Fibroblast of pulmonary artery (primary cell): ENCODE measurements at regions not wholly inside any gene's neighbourhood (a gene's known extent, or its start where the extent isn't known, plus 50 kb on each side); places are given as distances from the start of the nearest gene placed in this dataset.
"Not testable (repeated sequence)": the region's sequence is repeated elsewhere in the genome, so short reads cannot be mapped to it uniquely, and the experiment has no call there.

Experiments
- DNase-seq: peaks from one replicate; pipeline ENCODE4 v3.0.0-alpha.2; 2010; ENCODE audit warnings: low read depth
- H3K4me3 ChIP-seq: replicated peaks from 2 replicates; pipeline ENCODE4 v1.5.1; 2011; ENCODE audit warnings: low read depth, mild to moderate bottlenecking, control low read depth, low read length, moderate library complexity
- CTCF ChIP-seq: IDR thresholded peaks from 2 replicates; pipeline ENCODE4 v1.5.1; 2011; ENCODE audit warnings: mild to moderate bottlenecking, control low read depth, low read length, inconsistent platforms; ENCODE audit errors: missing control alignments

- TF ChIP-seq CTCF: no peak
- H3K4me3 ChIP-seq: no peak overlapping the region
- DNase-seq: no peak
Observed at GRCh38 chr2:195160963-195161362, 496.1 kb upstream of the SLC39A10 start.

- no peak for DNase-seq
- no peak overlapping the region for H3K4me3 ChIP-seq
- TF ChIP-seq CTCF: no peak
Observed at GRCh38 chr2:195151711-195152110, 505.3 kb upstream of the SLC39A10 start.

- DNase-seq: no peak
- no peak for TF ChIP-seq CTCF
- H3K4me3 ChIP-seq: no peak overlapping the region
Observed at GRCh38 chr2:195150819-195151218, 506.2 kb upstream of the SLC39A10 start.

- DNase-seq: no peak
- no peak for TF ChIP-seq CTCF
- no peak overlapping the region for H3K4me3 ChIP-seq
Observed at GRCh38 chr2:195148004-195148403, 509.0 kb upstream of the SLC39A10 start.

GRCh38 chr2:195146761-195147541 is 510.1 kb upstream of the SLC39A10 start:
- DNase-seq: no peak
- no peak overlapping the region for H3K4me3 ChIP-seq
- TF ChIP-seq CTCF: no peak

- H3K4me3 ChIP-seq: no peak overlapping the region
- no peak for DNase-seq
- TF ChIP-seq CTCF: no peak
Observed at GRCh38 chr2:195138435-195138834, 518.6 kb upstream of the SLC39A10 start.

DNA sequence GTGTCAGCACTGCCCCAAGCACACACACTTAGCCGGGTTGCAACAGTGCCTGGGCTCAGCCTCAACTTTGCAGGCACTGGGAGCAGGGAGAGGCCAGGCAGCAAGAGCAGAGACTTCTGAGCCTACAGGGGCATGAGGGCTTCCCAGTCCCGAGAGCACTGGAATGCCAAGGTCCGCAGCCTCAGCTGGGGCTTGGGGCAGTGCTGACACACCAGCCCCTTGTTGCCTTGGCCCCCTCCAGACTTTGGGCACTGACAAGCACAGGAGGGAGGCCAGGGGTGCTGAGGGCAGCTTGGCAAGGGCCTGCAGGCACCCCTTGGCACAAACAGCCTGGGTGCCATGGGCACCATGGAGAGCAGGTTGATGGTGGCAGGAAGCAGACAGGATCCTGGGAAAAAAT is 531.1 kb upstream of the SLC39A10 start:
- DNase-seq, H3K4me3 ChIP-seq: not testable (repeated sequence)
